ENCODE measurements at regions not wholly inside any gene's neighbourhood (a gene's known extent, or its start where the extent isn't known, plus 50 kb on each side); places are given as distances from the start of the nearest gene placed in this dataset.

GRCh38 chr12:111171345-111171744 is 197.6 kb downstream of the PHETA1 start:
- DNase-seq, result no peak
- in situ Hi-C loops (cut with MboI; ENCODE audit: low pct_unique_long_range_greater_than_20kb, low sequenced_read_pairs), result no loop called here

- in situ Hi-C loops (cut with MboI; ENCODE audit: low pct_unique_long_range_greater_than_20kb, low sequenced_read_pairs), result no loop called here
Measured at GRCh38 chr12:111170543-111170942, 198.4 kb downstream of the PHETA1 start.

GRCh38 chr12:111169456-111169855 is 199.4 kb downstream of the PHETA1 start:
- in situ Hi-C loops (cut with MboI; ENCODE audit: low pct_unique_long_range_greater_than_20kb, low sequenced_read_pairs), result no loop called here
- DNase-seq, result no peak

More at GRCh38 chr12:111170543-111170942, 198.4 kb downstream of the PHETA1 start:
- DNase-seq, result peak; percentile 88

GRCh38 chr12:111169032-111169431 is 199.9 kb downstream of the PHETA1 start:
- no peak for DNase-seq
- in situ Hi-C loops (cut with MboI; ENCODE audit: low pct_unique_long_range_greater_than_20kb, low sequenced_read_pairs), result no loop called here

- no peak for DNase-seq
- in situ Hi-C loops (cut with MboI; ENCODE audit: low pct_unique_long_range_greater_than_20kb, low sequenced_read_pairs), result no loop called here
Measured at GRCh38 chr12:111168009-111168900, 200.6 kb downstream of the PHETA1 start.

- in situ Hi-C loops (cut with MboI; ENCODE audit: low pct_unique_long_range_greater_than_20kb, low sequenced_read_pairs), result no loop called here
- no peak for DNase-seq
Measured at GRCh38 chr12:111166779-111167540, 201.9 kb downstream of the PHETA1 start.

GRCh38 chr12:111164833-111165525 is 203.9 kb downstream of the PHETA1 start:
- DNase-seq, result no peak
- in situ Hi-C loops (cut with MboI; ENCODE audit: low pct_unique_long_range_greater_than_20kb, low sequenced_read_pairs), result no loop called here

- no peak for DNase-seq
- in situ Hi-C loops (cut with MboI; ENCODE audit: low pct_unique_long_range_greater_than_20kb, low sequenced_read_pairs), result no loop called here
Measured at GRCh38 chr12:111163422-111163821, 205.5 kb downstream of the PHETA1 start.

- in situ Hi-C loops (cut with MboI; ENCODE audit: low pct_unique_long_range_greater_than_20kb, low sequenced_read_pairs), result no loop called here
- no peak for DNase-seq
Measured at GRCh38 chr12:111161898-111162297, 207.0 kb downstream of the PHETA1 start.

GRCh38 chr12:111160350-111161241 is 208.3 kb downstream of the PHETA1 start:
- in situ Hi-C loops (cut with MboI; ENCODE audit: low pct_unique_long_range_greater_than_20kb, low sequenced_read_pairs), result no loop called here
- DNase-seq, result no peak

- in situ Hi-C loops (cut with MboI; ENCODE audit: low pct_unique_long_range_greater_than_20kb, low sequenced_read_pairs), result no loop called here
- no peak for DNase-seq
Measured at GRCh38 chr12:111158992-111159391, 209.9 kb downstream of the PHETA1 start.

GRCh38 chr12:111157486-111157885 is 211.4 kb downstream of the PHETA1 start:
- in situ Hi-C loops (cut with MboI; ENCODE audit: low pct_unique_long_range_greater_than_20kb, low sequenced_read_pairs), result no loop called here
- no peak for DNase-seq

GRCh38 chr12:111156304-111156703 is 212.6 kb downstream of the PHETA1 start:
- in situ Hi-C loops (cut with MboI; ENCODE audit: low pct_unique_long_range_greater_than_20kb, low sequenced_read_pairs), result no loop called here
- DNase-seq, result no peak

GRCh38 chr12:111155521-111155920 is 213.4 kb downstream of the PHETA1 start:
- in situ Hi-C loops (cut with MboI; ENCODE audit: low pct_unique_long_range_greater_than_20kb, low sequenced_read_pairs), result no loop called here
- DNase-seq, result no peak

GRCh38 chr12:111155020-111155419 is 213.9 kb downstream of the PHETA1 start:
- in situ Hi-C loops (cut with MboI; ENCODE audit: low pct_unique_long_range_greater_than_20kb, low sequenced_read_pairs), result no loop called here
- no peak for DNase-seq

GRCh38 chr12:111154147-111154834 is 214.6 kb downstream of the PHETA1 start:
- in situ Hi-C loops (cut with MboI; ENCODE audit: low pct_unique_long_range_greater_than_20kb, low sequenced_read_pairs), result no loop called here
- no peak for DNase-seq

GRCh38 chr12:111152561-111152960 is 216.3 kb downstream of the PHETA1 start:
- DNase-seq, result no peak
- in situ Hi-C loops (cut with MboI; ENCODE audit: low pct_unique_long_range_greater_than_20kb, low sequenced_read_pairs), result no loop called here

All from KBM-7 (cell line).